ENCODE measurements at regions not wholly inside any gene's neighbourhood (a gene's known extent, or its start where the extent isn't known, plus 50 kb on each side); places are given as distances from the start of the nearest gene placed in this dataset.

- TF ChIP-seq CTCF (IDR thresholded peaks at IDR 0.05), result no peak
- no peak overlapping the region for H3K27ac ChIP-seq
- no peaks in the 10 kb centered on the region for H3K36me3 ChIP-seq
- no peaks in the 10 kb centered on the region for H3K27me3 ChIP-seq
- no peak overlapping the region for H3K4me3 ChIP-seq
- no peaks in the 10 kb centered on the region for H3K9me3 ChIP-seq
- H3K4me1 ChIP-seq, result no peaks in the 10 kb centered on the region
- no peak for DNase-seq
Observed at GRCh38 chr3:3519266-3519665, 280.0 kb upstream of the LRRN1 start.

GRCh38 chr3:3516996-3517395, 282.2 kb upstream of the LRRN1 start:
- no peak overlapping the region for H3K4me3 ChIP-seq
- no peak for DNase-seq
- H3K9me3 ChIP-seq, result no peaks in the 10 kb centered on the region
- TF ChIP-seq CTCF (IDR thresholded peaks at IDR 0.05), result no peak
- no peak for TF ChIP-seq POLR2A (IDR thresholded peaks at IDR 0.05)
- H3K27me3 ChIP-seq, result no peaks in the 10 kb centered on the region
- H3K36me3 ChIP-seq, result no peaks in the 10 kb centered on the region
- no peak overlapping the region for H3K27ac ChIP-seq
- H3K4me1 ChIP-seq, result no peaks in the 10 kb centered on the region

GRCh38 chr3:3516384-3516783, 282.8 kb upstream of the LRRN1 start:
- no peaks in the 10 kb centered on the region for H3K9me3 ChIP-seq
- H3K36me3 ChIP-seq, result no peaks in the 10 kb centered on the region
- no peak overlapping the region for H3K4me3 ChIP-seq
- no peak overlapping the region for H3K27ac ChIP-seq
- DNase-seq, result no peak
- no peaks in the 10 kb centered on the region for H3K4me1 ChIP-seq
- TF ChIP-seq POLR2A (IDR thresholded peaks at IDR 0.05) (no peak), CTCF (IDR thresholded peaks at IDR 0.05) (no peak)
- no peaks in the 10 kb centered on the region for H3K27me3 ChIP-seq

- DNase-seq, result no peak
- Histone ChIP-seq H3K36me3 (no peaks in the 10 kb centered on the region), H3K4me3 (no peak overlapping the region), H3K9me3 (no peaks in the 10 kb centered on the region), H3K4me1 (no peaks in the 10 kb centered on the region), H3K27ac (no peak overlapping the region), H3K27me3 (no peaks in the 10 kb centered on the region)
- TF ChIP-seq POLR2A (IDR thresholded peaks at IDR 0.05) (no peak), CTCF (IDR thresholded peaks at IDR 0.05) (no peak)
Observed at GRCh38 chr3:3509665-3510064, 289.6 kb upstream of the LRRN1 start.

GRCh38 chr3:3504686-3505085, 294.5 kb upstream of the LRRN1 start:
- Histone ChIP-seq H3K27me3 (no peaks in the 10 kb centered on the region), H3K4me1 (no peaks in the 10 kb centered on the region), H3K27ac (no peak overlapping the region), H3K4me3 (no peak overlapping the region), H3K9me3 (no peaks in the 10 kb centered on the region), H3K36me3 (no peaks in the 10 kb centered on the region)
- DNase-seq, result no peak
- TF ChIP-seq CTCF (IDR thresholded peaks at IDR 0.05) (no peak), POLR2A (IDR thresholded peaks at IDR 0.05) (no peak)

GRCh38 chr3:3503411-3503810, 295.8 kb upstream of the LRRN1 start:
- DNase-seq, result no peak
- Histone ChIP-seq H3K27ac (no peak overlapping the region), H3K36me3 (no peaks in the 10 kb centered on the region), H3K4me1 (no peaks in the 10 kb centered on the region), H3K27me3 (no peaks in the 10 kb centered on the region), H3K4me3 (no peak overlapping the region), H3K9me3 (no peaks in the 10 kb centered on the region)
- no peak for TF ChIP-seq CTCF (IDR thresholded peaks at IDR 0.05)
- TF ChIP-seq POLR2A (IDR thresholded peaks at IDR 0.05), result no peak

Data from Peyer's patch (tissue), 4 donors.